Stimulated activated CD4-positive, alpha-beta T cell treated with anti-CD3 and anti-CD28 coated beads, Interleukin-4, amount 100 ng/mL, for 4 hours (primary cell): ENCODE measurements at regions not wholly inside any gene's neighbourhood (a gene's known extent, or its start where the extent isn't known, plus 50 kb on each side); places are given as distances from the start of the nearest gene placed in this dataset.
"Not testable (repeated sequence)": the region's sequence is repeated elsewhere in the genome, so short reads cannot be mapped to it uniquely, and the experiment has no call there.

Experiments used
- DNase-seq, 2 experiments: peaks; one replicate each; pipeline ENCODE4 v3.0.0-alpha.2; 2020

GRCh38 chr1:242811092-242811840 lies 286.8 kb upstream of the PLD5 start:
- no peak for DNase-seq

GRCh38 chr1:242806324-242806723 lies 281.8 kb upstream of the PLD5 start:
- no peak for DNase-seq

GRCh38 chr1:242805360-242805759 lies 280.9 kb upstream of the PLD5 start:
- DNase-seq = not testable (repeated sequence)

DNA sequence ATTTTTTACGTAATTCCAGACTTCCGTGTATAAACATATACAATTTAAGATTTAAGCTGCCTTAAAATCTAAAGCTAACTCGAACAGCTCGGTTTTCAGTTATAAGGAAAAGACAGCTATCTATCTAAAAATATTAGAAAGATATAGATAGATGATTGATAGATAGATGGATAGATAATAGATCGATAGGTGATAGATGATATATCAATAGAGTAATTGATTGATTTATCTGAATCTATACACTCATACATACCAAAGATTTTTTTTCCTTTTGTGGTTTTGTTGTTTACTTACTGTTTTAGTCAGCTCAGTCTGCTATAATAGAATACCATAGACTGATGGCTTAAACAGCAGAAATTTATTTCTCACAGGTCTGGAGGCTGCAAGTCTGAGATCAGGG lies 278.5 kb upstream of the PLD5 start:
- DNase-seq = no peak

- no peak for DNase-seq
These were observed 276.0 kb upstream of the PLD5 start for GRCh38 chr1:242800521-242800920.

- DNase-seq = no peak
These were observed 273.4 kb upstream of the PLD5 start for GRCh38 chr1:242797856-242798255.

DNA sequence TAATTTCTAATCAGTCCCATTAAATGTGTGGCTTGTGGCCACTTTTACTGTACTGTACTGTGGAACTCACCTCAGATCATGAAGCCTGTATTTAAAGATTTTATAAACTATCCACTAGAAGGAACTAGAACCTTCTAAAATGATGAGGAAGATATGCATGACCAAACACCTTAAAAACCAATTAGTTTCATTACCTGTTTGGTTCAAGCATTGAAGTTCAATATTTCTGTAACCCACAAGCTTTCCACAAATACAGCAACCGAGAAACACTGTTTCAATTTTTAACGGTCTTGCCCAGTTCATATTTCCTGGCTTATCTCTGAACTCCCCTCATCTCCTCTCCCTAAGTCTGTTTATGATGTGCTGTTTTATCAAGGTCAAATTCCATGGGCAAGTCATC lies 264.3 kb upstream of the PLD5 start:
- DNase-seq = no peak

DNA sequence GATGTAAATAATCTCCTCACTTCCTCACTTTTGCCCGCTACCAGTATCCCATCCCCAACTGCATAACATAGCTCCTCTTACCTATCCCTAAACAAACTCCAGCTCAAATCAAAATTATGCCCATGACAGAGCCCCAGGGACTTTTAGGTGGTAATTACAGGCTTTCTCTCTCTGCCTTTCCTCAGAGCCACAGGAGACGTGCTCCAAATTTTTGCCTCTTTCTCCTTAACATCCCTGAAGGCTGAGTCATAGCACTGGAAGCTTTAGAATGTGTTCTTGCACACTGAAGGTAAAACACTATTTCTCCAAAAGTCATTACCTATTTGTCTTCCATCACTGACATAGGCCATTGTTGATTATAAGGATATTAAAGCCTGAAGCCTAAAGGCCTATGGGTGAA lies 263.5 kb upstream of the PLD5 start:
- DNase-seq = no peak

GRCh38 chr1:242784807-242785206 lies 260.3 kb upstream of the PLD5 start:
- DNase-seq = no peak

DNA sequence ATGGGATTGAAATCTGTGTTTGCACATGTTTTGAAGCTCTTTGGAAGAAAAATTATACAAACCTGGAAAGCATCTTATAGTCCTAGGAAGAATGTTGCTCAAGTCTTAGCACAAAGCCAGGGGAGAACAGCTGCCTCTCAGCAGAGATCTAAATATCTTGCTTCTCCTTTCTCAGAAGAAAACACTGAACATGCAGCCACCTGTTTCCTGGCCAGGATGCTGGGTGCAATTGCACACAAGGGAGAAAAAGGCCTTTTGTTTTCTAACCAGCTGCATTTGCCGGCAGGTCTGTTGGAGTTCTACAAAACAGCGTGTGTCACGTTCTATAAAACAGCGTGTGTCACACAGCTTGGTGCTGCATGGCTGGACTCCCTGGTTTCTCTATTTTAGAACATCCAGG lies 259.6 kb upstream of the PLD5 start:
- DNase-seq = no peak

DNA sequence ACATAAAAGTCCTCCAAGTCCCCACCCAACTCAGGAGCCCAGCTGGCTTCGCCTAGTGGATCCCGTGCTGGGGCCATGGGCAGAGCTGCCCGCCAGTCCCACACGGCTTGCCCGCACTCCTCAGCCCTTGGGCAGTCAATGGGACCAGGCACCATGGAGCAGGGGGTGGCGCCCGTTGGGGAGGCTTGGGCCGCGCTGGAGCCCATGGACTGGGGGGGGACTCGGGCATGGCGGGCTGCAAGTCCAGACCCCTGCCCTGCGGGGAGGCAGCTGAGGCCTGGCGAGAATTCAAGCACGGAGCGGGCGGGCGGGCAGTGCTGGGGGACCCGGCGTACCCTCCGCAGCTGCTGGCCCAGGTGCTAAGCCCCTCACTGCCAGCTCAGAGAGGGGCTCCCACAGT lies 249.8 kb upstream of the PLD5 start:
- no peak for DNase-seq

- DNase-seq = no peak
These were observed 245.9 kb upstream of the PLD5 start for GRCh38 chr1:242770366-242770765.

- no peak for DNase-seq
These were observed 239.7 kb upstream of the PLD5 start for GRCh38 chr1:242764161-242764560.

DNA sequence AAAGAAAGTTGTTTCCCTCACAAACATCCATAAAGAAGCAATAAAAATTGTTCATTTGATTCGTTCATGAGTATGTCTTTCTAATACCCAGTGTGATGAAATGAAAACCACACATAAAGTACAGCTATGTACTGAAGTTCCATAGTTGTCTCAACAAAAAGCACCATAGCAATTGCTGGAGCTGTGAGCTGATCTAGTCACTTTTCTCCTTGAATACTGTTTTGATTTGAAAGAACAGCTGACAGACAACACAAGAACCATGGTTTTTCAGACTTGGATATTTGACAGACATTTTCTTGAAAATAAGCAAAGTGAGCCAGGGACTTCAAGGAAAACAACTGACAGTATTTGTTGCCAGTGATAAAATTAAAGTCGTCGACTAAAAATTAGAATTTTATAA lies 237.1 kb upstream of the PLD5 start:
- no peak for DNase-seq

DNA sequence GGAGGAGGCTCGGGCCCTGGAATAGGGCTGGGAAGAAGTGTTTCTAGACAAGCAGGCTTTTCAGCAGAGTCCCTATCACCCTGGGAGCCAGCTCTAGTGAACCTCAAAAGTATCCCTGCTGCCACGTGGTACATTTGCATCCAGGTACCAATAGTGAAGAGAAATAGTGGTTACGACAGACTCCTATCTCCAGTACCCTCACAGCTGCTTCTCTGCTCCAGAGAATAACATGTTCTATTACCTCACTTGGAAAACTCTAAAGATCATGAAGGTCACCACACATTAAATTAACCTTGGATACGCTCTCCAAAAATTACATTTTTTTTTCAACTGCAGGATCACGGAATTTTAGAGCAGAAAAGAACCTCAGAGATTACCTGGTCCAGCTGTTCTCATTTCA lies 230.4 kb upstream of the PLD5 start:
- no peak for DNase-seq

GRCh38 chr1:242754125-242754524 lies 229.6 kb upstream of the PLD5 start:
- DNase-seq = no peak

GRCh38 chr1:242747233-242747632 lies 222.7 kb upstream of the PLD5 start:
- no peak for DNase-seq

DNA sequence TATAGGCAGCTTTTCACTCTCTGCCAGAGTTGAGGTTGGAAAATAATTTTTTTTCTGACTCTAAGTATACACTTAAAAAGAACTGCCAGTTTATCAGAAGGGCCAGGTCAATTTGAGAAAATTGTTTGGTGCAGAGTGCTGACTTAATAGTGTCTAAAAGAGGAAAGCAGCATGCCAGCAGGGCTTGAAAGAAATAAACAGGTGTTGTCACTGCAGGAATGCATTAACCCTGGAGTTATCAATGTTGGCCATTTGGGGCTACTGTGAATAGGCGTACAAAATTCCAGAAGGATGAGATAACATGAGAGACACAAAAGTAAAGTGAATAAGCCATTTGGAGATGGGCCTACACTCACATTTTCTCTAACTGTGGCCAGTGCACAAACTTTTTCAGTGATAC lies 220.6 kb upstream of the PLD5 start:
- no peak for DNase-seq

GRCh38 chr1:242743983-242744780 lies 219.7 kb upstream of the PLD5 start:
- DNase-seq = no peak

- no peak for DNase-seq
These were observed 214.5 kb upstream of the PLD5 start for GRCh38 chr1:242738702-242739645.

- DNase-seq = no peak
These were observed 212.1 kb upstream of the PLD5 start for GRCh38 chr1:242736611-242737010.

DNA sequence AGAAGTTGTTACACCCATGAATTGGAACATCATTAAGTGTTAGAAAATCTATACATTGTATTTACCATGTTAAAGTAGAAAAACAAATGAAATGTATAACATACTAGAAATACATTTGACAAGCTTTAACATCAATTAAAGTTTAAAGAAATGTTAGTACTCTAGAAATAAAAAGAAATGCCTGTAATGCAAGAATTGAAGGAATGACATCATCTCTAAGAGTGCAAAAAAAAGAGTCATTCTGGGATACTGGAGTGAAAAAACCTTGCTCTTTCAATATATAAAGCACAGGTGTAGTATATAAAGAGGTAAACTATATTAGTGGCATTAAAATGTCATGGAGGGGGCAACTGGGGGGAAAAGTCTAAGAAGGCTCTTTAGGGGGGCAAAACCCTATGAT lies 210.8 kb upstream of the PLD5 start:
- DNase-seq = no peak

GRCh38 chr1:242731446-242731845 lies 206.9 kb upstream of the PLD5 start:
- DNase-seq = no peak
